ENCODE measurements at regions not wholly inside any gene's neighbourhood (a gene's known extent, or its start where the extent isn't known, plus 50 kb on each side); places are given as distances from the start of the nearest gene placed in this dataset.

GRCh38 chr20:22127587-22127986 lies 422.1 kb downstream of the PAX1 start:
- intact Hi-C loops (cut with micrococcal nuclease) = no loop called here
- CTCF ChIA-PET = no interaction called here
- Histone ChIP-seq H3K4me2 (ENCODE audit: low read length) (no peak overlapping the region), H3K79me2 (ENCODE audit: low read length) (no peaks in the 10 kb centered on the region), H2AFZ (ENCODE audit: low read length) (no peak overlapping the region), H3K4me3 (ENCODE audit: low read length) (no peak overlapping the region), H3K9me3 (ENCODE audit: low read length) (peaks cover 13% of the 10 kb centered on the region; the same call in 1 of the 2 replicates), H3K4me1 (ENCODE audit: insufficient read depth, low read length) (no peaks in the 10 kb centered on the region), H3K27me3 (ENCODE audit: low read length) (no peaks in the 10 kb centered on the region), H3F3A (ENCODE audit: low read length, unreplicated experiment) (no peaks in the 10 kb centered on the region), H3K27ac (ENCODE audit: low read length) (no peak overlapping the region), H3K9ac (ENCODE audit: low read length) (no peak overlapping the region), H3K36me3 (ENCODE audit: low read depth, low read length) (no peaks in the 10 kb centered on the region), H4K20me1 (ENCODE audit: low read length) (no peaks in the 10 kb centered on the region), H3K9me2 (replicated peaks; ENCODE audit: low read length) (no peaks in the 10 kb centered on the region)
- TF ChIP-seq EZH2 (IDR thresholded peaks at IDR 0.05; ENCODE audit: low read length, unreplicated experiment) (no peak), CTCF (conservative IDR thresholded peaks at IDR 0.05; ENCODE audit: low read depth, low read length) (no peak), EZH2phosphoT487 (IDR thresholded peaks at IDR 0.05; ENCODE audit: borderline replicate concordance, low read length) (no peak)
- BruUV-seq (replicated peaks) = no TSS peak
- no peak for ATAC-seq
- no peak for DNase-seq
- POLR2A ChIA-PET (ENCODE audit: unreplicated experiment) = no interaction called here

- H3K4me1 ChIP-seq (ENCODE audit: insufficient read depth, low read length) = no peaks in the 10 kb centered on the region
- no peak for TF ChIP-seq EZH2phosphoT487 (IDR thresholded peaks at IDR 0.05; ENCODE audit: borderline replicate concordance, low read length)
- TF ChIP-seq CTCF (conservative IDR thresholded peaks at IDR 0.05; ENCODE audit: low read depth, low read length) = peak; percentile 76
- no peak overlapping the region for H3K4me2 ChIP-seq (ENCODE audit: low read length)
- peaks cover 19% of the 10 kb centered on the region; the same call in 1 of the 2 replicates for H3K27me3 ChIP-seq (ENCODE audit: low read length)
- H3K36me3 ChIP-seq (ENCODE audit: low read depth, low read length) = no peaks in the 10 kb centered on the region
- ATAC-seq = peak; percentile 27; the same call in 1 of the 2 replicates
- H3K27ac ChIP-seq (ENCODE audit: low read length) = no peak overlapping the region
- H3K9me3 ChIP-seq (ENCODE audit: low read length) = no peaks in the 10 kb centered on the region
- no peaks in the 10 kb centered on the region for H3F3A ChIP-seq (ENCODE audit: low read length, unreplicated experiment)
- H2AFZ ChIP-seq (ENCODE audit: low read length) = no peak overlapping the region
- H3K9ac ChIP-seq (ENCODE audit: low read length) = no peak overlapping the region
- no peaks in the 10 kb centered on the region for H3K79me2 ChIP-seq (ENCODE audit: low read length)
- ChIA-PET POLR2A (ENCODE audit: unreplicated experiment) (no interaction called here), CTCF (interaction anchor here (0.5 kb wide), 1 partner anchor 19 kb away, joined by 4 read pairs; no protein-coding TSS in a partner anchor)
- no peaks in the 10 kb centered on the region for H3K9me2 ChIP-seq (replicated peaks; ENCODE audit: low read length)
- H4K20me1 ChIP-seq (ENCODE audit: low read length) = no peaks in the 10 kb centered on the region
- H3K4me3 ChIP-seq (ENCODE audit: low read length) = no peak overlapping the region
- peak; percentile 61 for DNase-seq
- intact Hi-C loops (cut with micrococcal nuclease) = no loop called here
- BruUV-seq (replicated peaks) = no TSS peak
Observed at GRCh38 chr20:22106308-22106938, 401.0 kb downstream of the PAX1 start.

GRCh38 chr20:22101606-22102005 lies 396.1 kb downstream of the PAX1 start:
- Histone ChIP-seq H3K27ac (ENCODE audit: low read length) (no peak overlapping the region), H3K9me3 (ENCODE audit: low read length) (no peaks in the 10 kb centered on the region), H3K79me2 (ENCODE audit: low read length) (no peaks in the 10 kb centered on the region), H3K4me1 (ENCODE audit: insufficient read depth, low read length) (no peaks in the 10 kb centered on the region), H4K20me1 (ENCODE audit: low read length) (no peaks in the 10 kb centered on the region), H3K4me2 (ENCODE audit: low read length) (no peak overlapping the region), H3F3A (ENCODE audit: low read length, unreplicated experiment) (no peaks in the 10 kb centered on the region), H3K9ac (ENCODE audit: low read length) (no peak overlapping the region), H3K4me3 (ENCODE audit: low read length) (no peak overlapping the region), H3K27me3 (ENCODE audit: low read length) (no peaks in the 10 kb centered on the region), H3K9me2 (replicated peaks; ENCODE audit: low read length) (no peaks in the 10 kb centered on the region), H3K36me3 (ENCODE audit: low read depth, low read length) (no peaks in the 10 kb centered on the region), H2AFZ (ENCODE audit: low read length) (no peak overlapping the region)
- no peak for TF ChIP-seq CTCF (conservative IDR thresholded peaks at IDR 0.05; ENCODE audit: low read depth, low read length)
- TF ChIP-seq EZH2 (IDR thresholded peaks at IDR 0.05; ENCODE audit: low read length, unreplicated experiment) = no peak
- no peak for TF ChIP-seq EZH2phosphoT487 (IDR thresholded peaks at IDR 0.05; ENCODE audit: borderline replicate concordance, low read length)
- ATAC-seq (no peak), DNase-seq (no peak)
- no TSS peak for BruUV-seq (replicated peaks)
- ChIA-PET CTCF (no interaction called here), POLR2A (ENCODE audit: unreplicated experiment) (no interaction called here)
- intact Hi-C loops (cut with micrococcal nuclease) = no loop called here

Data from PC-3 (cell line).